ENCODE measurements at regions not wholly inside any gene's neighbourhood (a gene's known extent, or its start where the extent isn't known, plus 50 kb on each side); places are given as distances from the start of the nearest gene placed in this dataset.

DNA sequence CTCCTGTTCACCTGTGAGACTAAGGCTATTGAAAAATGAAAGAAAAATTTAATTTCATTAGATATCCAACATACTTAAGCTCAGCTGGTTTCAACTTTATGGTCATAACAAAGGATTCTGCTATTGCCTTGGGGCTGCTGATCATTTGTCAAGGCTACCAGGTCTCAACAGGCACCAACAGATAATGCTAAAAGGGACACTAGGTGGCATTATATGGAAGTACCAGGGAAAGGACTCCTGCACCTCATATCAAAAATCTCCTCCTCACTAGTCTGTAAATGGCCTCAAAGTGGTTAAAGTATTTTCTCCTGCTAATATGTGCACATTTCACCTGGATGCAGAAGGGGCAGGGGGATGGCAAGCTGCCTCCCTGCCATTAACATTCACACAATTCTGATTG is 167.9 kb upstream of the REG3A start:
- DNase-seq = no peak

DNA sequence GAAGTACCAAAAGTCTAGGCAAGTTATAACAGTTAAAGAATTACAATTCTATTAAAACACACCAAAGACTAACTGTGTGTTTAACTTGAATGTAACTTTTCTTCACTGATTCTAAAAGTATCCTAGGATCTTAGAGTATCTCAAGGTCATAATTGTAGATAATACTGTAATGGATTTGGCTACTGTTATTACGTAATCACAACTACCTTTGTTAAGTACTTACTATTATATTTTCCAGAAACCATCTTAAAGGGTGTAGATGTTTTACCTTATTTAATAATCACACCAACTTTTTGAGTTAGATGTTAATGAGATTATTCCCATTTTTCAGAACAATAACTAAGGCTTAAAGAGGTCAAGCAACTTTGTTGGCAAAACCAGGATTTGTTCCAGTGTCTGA is 161.3 kb upstream of the REG3A start:
- no peak for DNase-seq

DNA sequence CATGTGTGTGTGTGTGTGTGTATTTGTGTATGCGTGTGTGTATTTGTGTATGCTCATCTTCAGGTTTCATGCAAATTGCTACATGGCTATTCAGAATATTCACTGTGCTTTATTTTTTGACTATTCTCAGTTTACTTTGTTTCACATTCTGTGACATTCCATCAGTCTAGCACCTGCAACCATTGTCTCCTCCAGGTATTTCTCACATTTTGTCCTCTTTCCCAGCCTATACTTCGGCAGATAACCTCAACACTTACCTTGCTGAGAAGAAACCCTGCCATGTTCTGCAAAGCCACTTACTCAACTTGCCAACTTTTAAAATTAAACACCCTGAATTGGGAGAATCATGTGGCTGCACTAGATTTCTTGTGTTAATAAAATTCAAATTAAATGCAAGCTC is 135.4 kb upstream of the REG3A start:
- no peak for DNase-seq

DNA sequence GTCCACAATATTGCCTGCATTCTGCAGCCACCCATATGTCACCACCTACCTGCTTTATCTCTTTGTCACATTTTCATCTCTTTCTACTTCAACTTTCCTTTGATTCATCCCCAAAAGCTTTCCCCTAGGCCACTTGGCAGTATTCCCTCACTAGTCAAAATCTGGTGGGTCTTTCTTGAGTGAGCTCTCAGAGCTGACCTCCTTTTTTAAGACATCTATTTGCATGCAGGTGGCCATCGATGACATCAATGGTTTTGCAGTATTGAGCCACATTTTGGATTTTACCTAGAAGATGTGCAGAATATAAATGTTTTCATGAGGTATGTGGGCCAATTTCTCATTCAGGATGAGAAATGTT is 133.4 kb upstream of the REG3A start:
- DNase-seq = no peak

DNA sequence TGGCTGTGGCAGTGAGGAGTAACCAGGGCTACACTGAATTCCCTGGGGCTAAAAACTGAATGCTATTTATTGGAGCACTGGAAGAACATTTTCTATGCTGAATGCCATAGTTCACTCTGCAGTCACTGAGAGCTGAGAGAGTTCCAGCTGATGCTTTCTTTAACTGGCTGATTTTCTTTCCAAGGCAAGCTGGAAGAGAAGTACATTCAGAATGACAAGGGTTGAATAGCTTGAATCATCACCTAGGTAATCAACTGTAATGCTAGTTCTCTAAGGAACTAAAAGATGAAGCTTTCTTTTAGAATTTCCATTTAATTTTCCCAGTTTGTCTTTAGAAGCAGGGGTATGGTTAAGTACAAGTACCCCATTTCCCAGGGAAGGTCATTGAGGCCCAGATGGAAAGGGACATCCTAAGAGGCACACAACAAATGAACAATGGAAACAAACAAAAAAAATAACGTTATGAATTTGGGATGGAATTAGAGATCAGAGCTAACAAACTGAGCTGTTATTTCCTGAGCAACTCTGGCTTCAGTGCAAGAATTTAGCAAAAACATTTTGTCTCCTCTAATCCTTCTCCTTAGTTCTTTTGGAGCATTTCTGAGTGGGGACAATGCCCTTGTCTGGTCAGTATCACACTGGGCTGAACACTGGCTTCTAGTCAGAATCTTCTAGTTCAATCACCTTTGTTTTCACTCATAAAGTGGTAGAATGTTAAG is 132.8 kb upstream of the REG3A start:
- DNase-seq = no peak

DNA sequence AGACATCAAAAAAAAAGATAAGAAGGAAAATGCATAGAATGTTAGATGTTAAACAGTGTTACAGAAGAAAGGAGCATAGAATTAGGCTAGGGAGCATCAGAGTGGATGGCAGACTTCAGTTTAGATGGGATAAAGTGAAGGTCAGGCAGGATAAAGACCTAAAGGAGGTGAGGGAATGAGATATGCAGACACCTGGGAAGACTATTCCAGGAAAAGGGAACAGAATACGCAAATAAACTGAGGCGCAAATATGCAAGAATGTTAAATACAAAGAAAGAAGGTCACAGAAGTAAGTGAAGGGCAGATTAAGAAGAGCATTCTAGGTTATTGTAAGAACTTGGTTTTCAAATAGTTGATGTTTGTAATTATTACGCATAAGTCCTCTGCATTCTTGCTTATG is 116.3 kb upstream of the REG3A start:
- DNase-seq = no peak

DNA sequence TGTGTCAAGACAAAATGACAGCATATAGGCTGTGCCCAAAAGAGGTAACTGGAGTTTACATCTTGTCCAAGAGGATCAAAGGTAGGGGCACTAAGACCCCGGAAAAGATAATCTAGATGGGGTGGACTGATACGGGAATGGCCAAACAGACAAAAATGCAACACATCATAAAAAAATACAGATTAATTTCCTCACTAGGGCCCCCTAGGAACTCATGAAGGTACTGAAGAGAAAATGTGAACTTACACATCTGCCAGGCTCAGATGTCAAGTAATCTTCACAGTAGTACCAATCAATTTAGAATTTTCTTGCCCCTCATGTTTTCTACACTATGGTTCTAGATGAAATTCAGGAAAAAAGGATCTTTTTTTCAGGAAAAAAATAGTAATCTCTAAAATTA is 115.6 kb upstream of the REG3A start:
- DNase-seq = no peak

DNA sequence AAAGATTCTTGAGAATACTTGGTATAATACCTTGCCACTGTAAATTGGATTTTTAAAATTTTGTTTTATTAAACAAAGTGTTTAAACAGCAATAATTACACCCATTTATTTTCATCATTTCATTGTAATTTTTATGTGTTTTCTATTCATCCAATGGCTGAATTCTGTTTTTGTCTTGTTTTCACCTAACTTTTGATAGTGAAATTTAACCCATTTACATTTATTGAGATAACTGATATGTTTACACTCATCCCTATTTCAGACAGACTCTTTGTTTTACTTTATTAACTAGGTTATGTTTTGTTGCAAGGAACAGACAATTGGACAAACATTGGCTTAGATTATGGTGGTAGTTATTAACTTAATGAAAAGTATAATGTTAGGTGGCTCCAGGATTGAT is 113.1 kb upstream of the REG3A start:
- DNase-seq = no peak

DNA sequence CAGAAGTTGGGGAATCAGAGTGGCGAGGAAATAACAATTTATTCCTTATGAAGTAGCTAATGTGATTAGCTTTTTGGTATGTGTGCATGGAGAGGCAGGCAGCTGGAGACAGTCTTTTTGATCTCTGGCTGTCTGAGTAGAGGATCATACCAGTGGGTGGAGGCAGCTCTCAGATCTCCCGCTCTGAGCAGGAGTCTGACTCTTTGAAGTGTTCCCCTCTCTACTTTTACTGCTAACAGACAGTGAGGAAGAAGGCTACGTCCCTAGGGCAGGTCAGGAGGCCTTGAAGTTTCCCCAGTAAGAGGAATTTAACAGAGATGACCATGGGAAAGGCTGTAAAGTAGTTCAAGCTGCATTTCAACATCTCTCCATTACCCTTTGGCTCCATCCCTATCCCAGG is 111.9 kb upstream of the REG3A start:
- no peak for DNase-seq

DNA sequence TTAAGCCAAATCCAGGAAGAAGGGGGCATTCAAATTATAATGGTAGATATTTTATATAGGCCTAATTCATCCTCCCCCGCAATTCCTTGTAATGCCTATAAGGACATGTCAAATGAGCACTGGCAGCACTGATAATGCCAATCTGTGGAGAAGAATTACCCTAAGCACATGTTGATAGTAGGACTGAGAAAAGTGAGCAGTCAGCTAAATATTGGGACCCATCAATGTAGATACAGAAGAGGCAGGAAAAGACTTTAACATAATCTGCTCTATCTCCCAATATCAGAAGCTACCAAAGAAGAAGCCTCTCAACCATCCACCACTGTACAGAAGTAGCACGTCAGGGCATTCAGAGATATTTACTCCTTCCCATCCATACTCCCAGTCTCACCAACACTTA is 101.3 kb upstream of the REG3A start:
- DNase-seq = no peak

DNA sequence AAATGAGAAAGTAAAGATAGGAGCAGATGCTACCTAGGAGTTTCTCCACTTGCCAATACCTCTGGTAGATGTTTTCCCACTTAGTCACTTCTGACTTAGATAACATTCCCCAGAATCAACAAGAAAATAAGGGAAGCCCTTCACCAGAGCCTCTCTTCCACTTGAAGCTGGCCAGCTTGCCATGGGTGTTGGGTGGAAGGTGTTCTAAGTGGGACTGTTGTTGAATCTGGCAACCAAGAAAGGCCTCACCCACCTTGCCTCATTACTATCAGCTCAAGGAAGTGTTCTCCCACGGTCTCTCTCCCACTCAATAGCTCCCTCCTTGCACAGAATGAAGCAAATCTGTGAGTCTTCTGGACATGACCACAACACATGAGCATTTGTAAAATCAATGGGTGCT is 100.4 kb upstream of the REG3A start:
- DNase-seq = no peak

DNA sequence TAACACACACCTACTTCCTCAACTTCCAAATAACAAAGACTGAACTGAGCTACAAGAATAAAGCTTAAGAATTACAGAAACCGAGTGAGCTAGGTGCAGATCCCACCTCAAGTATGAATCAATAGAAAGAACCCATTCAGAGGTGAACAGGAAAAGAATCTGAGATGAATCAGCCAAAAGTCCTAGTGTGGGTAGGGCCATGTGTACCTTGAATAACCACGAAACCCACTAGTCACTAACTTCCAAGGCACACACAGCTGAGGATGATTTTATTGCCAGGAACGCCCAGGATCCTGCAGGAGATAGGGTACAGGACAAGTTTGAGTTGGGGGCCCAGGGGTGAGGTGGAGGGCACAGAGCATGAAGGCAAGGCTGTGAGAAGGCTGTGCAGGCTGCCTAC is 99.7 kb upstream of the REG3A start:
- no peak for DNase-seq

DNA sequence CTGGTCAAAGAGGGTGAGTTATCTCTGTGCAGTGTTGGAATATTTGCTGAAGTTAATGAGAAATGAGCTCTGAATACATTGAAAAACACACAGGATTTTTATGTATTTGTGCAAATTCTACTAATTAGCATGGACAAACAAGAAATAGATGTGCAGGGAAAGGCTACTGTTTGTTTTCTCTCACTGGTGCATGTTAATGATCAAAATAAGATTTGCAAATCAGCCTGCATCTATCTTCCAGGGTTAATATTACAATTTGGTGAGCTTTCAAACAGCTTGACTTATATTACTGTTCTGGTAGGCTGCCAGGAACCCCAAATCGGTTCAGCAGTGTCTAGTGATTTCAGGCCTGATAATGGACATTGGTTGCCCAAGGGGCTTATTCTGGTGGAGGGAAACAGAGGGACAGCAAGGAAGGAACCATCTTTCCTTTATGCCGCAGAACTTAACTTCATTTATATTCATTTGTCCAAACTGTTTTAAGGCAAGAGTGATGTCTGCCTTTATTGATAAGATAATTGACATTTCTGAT is 93.8 kb upstream of the REG3A start:
- no peak for DNase-seq

DNA sequence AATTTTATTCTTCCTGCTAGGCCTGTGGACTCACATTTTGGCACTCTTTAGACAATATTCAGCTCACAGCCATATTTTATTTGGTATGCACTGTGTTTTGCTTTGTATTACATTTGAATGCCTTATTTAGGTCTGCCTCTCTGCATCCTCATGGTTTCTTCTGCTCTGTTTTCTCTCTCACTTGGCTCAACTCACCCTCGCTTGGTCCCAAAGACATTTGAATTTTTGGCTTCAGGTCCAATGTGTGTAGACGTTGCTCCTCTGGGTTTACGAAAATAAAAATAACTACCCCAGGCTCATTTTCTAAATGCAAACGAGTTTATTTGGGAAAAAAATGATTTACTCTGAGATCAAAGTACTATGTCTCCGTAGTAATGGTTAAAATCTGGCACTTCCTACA is 91.1 kb upstream of the REG3A start:
- DNase-seq = no peak

DNA sequence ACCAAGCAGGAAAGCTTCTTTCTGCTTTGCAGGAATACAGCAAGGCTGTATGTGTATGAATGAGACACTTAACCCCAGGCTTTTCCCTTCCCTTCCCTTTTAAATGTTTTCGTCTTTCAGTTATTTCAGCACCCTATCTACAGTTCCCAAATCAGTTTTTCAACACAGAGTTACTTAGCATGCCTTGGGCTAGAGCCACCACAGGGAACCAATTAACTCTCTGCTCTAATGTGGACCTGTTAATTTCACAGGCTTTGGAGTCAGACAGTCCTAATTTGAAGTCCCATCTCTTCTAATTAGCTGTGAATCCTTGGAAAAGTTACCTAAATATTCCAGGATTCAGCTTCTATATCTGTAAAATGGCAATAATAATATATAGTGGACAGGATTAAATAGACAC is 89.2 kb upstream of the REG3A start:
- no peak for DNase-seq

DNA sequence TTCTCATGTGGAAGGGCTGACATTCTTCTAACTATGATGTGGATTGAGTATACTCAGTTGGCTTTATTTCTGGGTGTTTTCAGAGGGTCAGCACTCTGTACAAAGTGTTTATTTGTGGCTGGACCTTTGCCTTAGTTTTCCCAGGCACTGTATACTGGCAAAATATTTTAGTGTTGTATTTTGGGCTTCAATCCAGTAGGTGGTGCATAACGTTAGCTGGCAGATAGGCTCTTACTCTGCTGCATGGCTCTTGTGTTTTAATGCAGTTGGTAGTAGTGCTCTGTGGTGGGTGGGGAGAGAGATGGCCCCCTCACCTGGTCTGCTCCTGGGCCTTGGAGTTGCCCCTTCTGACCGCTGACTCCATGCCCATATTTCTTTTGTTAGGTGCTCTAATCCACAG is 75.6 kb upstream of the REG3A start:
- DNase-seq = no peak

DNA sequence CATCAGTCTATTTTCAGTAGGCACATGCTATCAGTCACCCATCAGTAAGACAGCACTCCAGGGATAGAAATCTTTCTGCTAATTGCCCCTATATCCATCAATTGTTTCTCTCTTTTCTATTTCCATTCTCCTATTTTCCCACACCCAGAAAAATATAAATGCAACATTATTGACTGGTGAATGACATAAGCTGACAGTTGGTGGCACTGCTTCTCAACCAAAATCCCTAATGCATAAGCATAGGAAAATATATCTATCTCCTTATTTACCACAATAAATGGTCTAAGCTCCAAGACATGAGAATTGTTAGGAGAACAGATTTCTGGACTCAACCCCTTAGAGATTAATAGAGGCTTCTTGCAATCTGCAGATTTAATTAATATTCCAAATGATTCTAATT is 64.0 kb upstream of the REG3A start:
- no peak for DNase-seq

DNA sequence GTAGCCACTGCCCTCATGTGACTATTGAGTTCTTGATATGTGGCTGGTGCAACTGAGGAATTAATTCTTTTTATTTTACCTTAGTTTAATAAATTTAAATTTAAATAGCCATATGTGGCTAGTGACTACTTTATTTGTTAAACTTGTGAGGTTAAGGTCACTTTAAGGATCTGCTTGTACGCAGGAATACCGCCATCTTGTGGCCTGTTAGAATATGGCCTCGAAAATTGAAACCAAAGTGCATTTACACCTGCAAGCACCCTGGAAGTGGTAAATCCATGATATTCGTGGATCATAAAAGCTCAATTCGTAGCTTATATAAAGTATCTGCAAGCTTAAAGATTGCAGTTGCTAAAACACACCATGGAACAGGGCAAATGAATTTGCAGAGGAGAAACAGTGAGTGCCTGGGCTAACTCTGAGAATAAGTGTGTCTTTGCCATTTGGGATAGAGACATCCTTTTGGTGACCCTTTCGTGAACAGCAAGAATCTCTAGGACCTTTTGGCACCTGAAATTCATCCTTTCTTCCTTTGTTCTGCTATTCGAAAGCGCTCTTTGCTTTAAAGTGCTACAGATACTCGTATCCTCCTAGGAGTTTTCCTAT is 59.9 kb upstream of the REG3A start:
- DNase-seq = peak; percentile 18

DNA sequence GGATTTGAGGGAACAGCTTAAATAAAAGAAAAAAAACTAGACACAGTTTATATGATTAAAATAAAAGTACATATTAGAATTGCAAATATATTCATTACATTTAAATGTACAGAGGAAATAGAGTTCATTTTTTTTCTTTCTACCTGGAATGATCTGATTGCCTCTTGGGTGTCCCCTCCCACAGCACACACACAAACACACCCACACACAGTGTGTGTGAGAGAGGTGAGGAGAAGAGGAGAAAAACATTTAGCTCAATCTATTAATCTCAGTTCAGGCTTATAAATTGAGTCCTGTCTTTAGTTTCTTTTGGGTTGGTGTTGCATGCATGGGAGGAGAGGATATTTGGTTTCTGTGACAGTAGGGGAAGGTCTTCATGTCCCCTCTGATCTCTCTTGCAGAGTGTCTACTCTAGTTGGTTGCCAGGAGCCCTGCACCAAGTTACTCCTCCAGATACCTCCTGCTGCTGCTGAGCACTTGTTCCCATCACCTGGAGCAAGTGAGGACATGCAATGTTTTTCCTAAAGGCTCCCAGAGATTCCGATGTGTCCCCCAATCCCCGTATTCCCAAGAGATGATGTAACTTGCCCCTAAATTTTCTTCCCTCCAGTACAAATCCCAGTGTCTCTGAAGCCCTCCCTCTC is 50.8 kb upstream of the REG3A start:
- DNase-seq = no peak

All from DMS79 (cell line).